Neural crest cell (in vitro differentiated cells): ENCODE measurements at regions not wholly inside any gene's neighbourhood (a gene's known extent, or its start where the extent isn't known, plus 50 kb on each side); places are given as distances from the start of the nearest gene placed in this dataset.

Experiments used
- DNase-seq: peaks from one replicate; pipeline ENCODE4 v3.0.0; 2021; ENCODE audit warnings: low read depth, mixed read lengths, low spot score
- H3K27ac Mint-ChIP-seq: one replicate; pipeline ENCODE4 v1.8.0; 2021; ENCODE audit warnings: mild to moderate bottlenecking, mixed read lengths; ENCODE audit not compliant: unreplicated experiment
- H3K27me3 Mint-ChIP-seq: 2 replicates; pipeline ENCODE4 v1.8.0; 2021; ENCODE audit warnings: low read depth, mild to moderate bottlenecking, mixed read lengths
- H3K36me3 Mint-ChIP-seq: 2 replicates; pipeline ENCODE4 v1.8.0; 2021; ENCODE audit warnings: low read depth, mild to moderate bottlenecking, mixed read lengths
- H3K4me1 Mint-ChIP-seq: 2 replicates; pipeline ENCODE4 v1.8.0; 2021; ENCODE audit warnings: mixed read lengths
- H3K4me3 Mint-ChIP-seq: one replicate; pipeline ENCODE4 v1.8.0; 2021; ENCODE audit warnings: mild to moderate bottlenecking, mixed read lengths
- H3K9me3 Mint-ChIP-seq: 2 replicates; pipeline ENCODE4 v1.8.0; 2021; ENCODE audit warnings: mixed read lengths
- CTCF ChIP-seq: fragments of 200-600 bp; sonication (generic); conservative IDR thresholded peaks from 2 replicates; pipeline ENCODE4 v1.5.0; 2021; ENCODE audit warnings: antibody characterized with exemption, mild to moderate bottlenecking

GRCh38 chr3:24773798-24774197 is 279.1 kb upstream of the THRB start:
- DNase-seq = peak; percentile 68
- Mint-ChIP-seq H3K9me3 (peaks cover 6% of the 10 kb centered on the region), H3K36me3 (no peaks in the 10 kb centered on the region), H3K27me3 (no peaks in the 10 kb centered on the region), H3K4me3 (no peak overlapping the region), H3K27ac (no peak overlapping the region), H3K4me1 (peaks cover 8% of the 10 kb centered on the region)
- TF ChIP-seq CTCF = peak; percentile 93

- H3K36me3 Mint-ChIP-seq = peaks cover 15% of the 10 kb centered on the region
- H3K4me3 Mint-ChIP-seq = no peak overlapping the region
- H3K9me3 Mint-ChIP-seq = peaks cover 23% of the 10 kb centered on the region
- DNase-seq = no peak
- no peaks in the 10 kb centered on the region for H3K4me1 Mint-ChIP-seq
- no peak overlapping the region for H3K27ac Mint-ChIP-seq
- no peak for TF ChIP-seq CTCF
- no peaks in the 10 kb centered on the region for H3K27me3 Mint-ChIP-seq
Observed at GRCh38 chr3:24780991-24781390, 286.3 kb upstream of the THRB start.

GRCh38 chr3:24781454-24781853 is 286.8 kb upstream of the THRB start:
- Mint-ChIP-seq H3K9me3 (peaks cover 23% of the 10 kb centered on the region), H3K4me3 (no peak overlapping the region), H3K27ac (no peak overlapping the region), H3K27me3 (no peaks in the 10 kb centered on the region), H3K4me1 (no peaks in the 10 kb centered on the region), H3K36me3 (peaks cover 15% of the 10 kb centered on the region)
- DNase-seq = no peak
- TF ChIP-seq CTCF = no peak

- no peak overlapping the region for H3K4me3 Mint-ChIP-seq
- TF ChIP-seq CTCF = no peak
- H3K4me1 Mint-ChIP-seq = no peaks in the 10 kb centered on the region
- H3K36me3 Mint-ChIP-seq = no peaks in the 10 kb centered on the region
- H3K27ac Mint-ChIP-seq = no peak overlapping the region
- H3K27me3 Mint-ChIP-seq = no peaks in the 10 kb centered on the region
- no peaks in the 10 kb centered on the region for H3K9me3 Mint-ChIP-seq
- DNase-seq = no peak
Observed at GRCh38 chr3:24793896-24794295, 299.2 kb upstream of the THRB start.

- Mint-ChIP-seq H3K27me3 (no peaks in the 10 kb centered on the region), H3K4me3 (no peak overlapping the region), H3K4me1 (no peaks in the 10 kb centered on the region), H3K9me3 (no peaks in the 10 kb centered on the region), H3K27ac (no peak overlapping the region), H3K36me3 (no peaks in the 10 kb centered on the region)
- no peak for TF ChIP-seq CTCF
- no peak for DNase-seq
Observed at GRCh38 chr3:24802614-24803013, 308.0 kb upstream of the THRB start.

- no peak for DNase-seq
- no peaks in the 10 kb centered on the region for H3K9me3 Mint-ChIP-seq
- H3K4me3 Mint-ChIP-seq = no peak overlapping the region
- no peaks in the 10 kb centered on the region for H3K36me3 Mint-ChIP-seq
- no peaks in the 10 kb centered on the region for H3K4me1 Mint-ChIP-seq
- no peaks in the 10 kb centered on the region for H3K27me3 Mint-ChIP-seq
- TF ChIP-seq CTCF = no peak
- no peak overlapping the region for H3K27ac Mint-ChIP-seq
Observed at GRCh38 chr3:24804095-24804494, 309.4 kb upstream of the THRB start.
